Loucy (cell line): ENCODE measurements at regions not wholly inside any gene's neighbourhood (a gene's known extent, or its start where the extent isn't known, plus 50 kb on each side); places are given as distances from the start of the nearest gene placed in this dataset.

Source experiments
- H2AFZ ChIP-seq: fragments of 200-600 bp; sonication (generic); 2 replicates; pipeline ENCODE4 v1.6.0; 2016; ENCODE audit warnings: antibody characterized with exemption, mild to moderate bottlenecking, low read length, moderate library complexity
- H3F3A ChIP-seq: fragments of 200-600 bp; 2 replicates; pipeline ENCODE4 v1.6.0; 2016; ENCODE audit warnings: antibody characterized with exemption, low read depth, mild to moderate bottlenecking
- H3K27me3 ChIP-seq: fragments of 200-600 bp; sonication (generic); 2 replicates; pipeline ENCODE4 v1.6.1; 2014; ENCODE audit warnings: low read length, mild to moderate bottlenecking; ENCODE audit not compliant: insufficient read depth, poor library complexity, severe bottlenecking
- H3K36me3 ChIP-seq: fragments of 200-600 bp; sonication (generic); 2 replicates; pipeline ENCODE4 v1.6.1; 2016; ENCODE audit warnings: low read length; ENCODE audit not compliant: insufficient read depth
- H3K4me1 ChIP-seq: fragments of 200-600 bp; sonication (generic); 2 replicates; pipeline ENCODE4 v1.5.1; 2014; ENCODE audit warnings: low read length, mild to moderate bottlenecking; ENCODE audit not compliant: insufficient read depth, poor library complexity, severe bottlenecking
- H3K4me2 ChIP-seq: fragments of 200-600 bp; sonication (generic); 2 replicates; pipeline ENCODE4 v1.6.0; 2014; ENCODE audit warnings: antibody characterized with exemption, low read length, low read depth, mild to moderate bottlenecking; ENCODE audit not compliant: poor library complexity, severe bottlenecking
- H3K4me3 ChIP-seq: fragments of 200-600 bp; sonication (generic); 2 replicates; pipeline ENCODE4 v1.5.1; 2014; ENCODE audit warnings: low read length, mild to moderate bottlenecking, mixed read lengths; ENCODE audit not compliant: poor library complexity, severe bottlenecking
- H3K79me2 ChIP-seq: fragments of 200-600 bp; sonication (generic); 2 replicates; pipeline ENCODE4 v1.6.1; 2014; ENCODE audit warnings: low read length; ENCODE audit not compliant: insufficient read depth
- H3K9ac ChIP-seq: fragments of 200-600 bp; sonication (generic); 2 replicates; pipeline ENCODE4 v1.6.0; 2014; ENCODE audit warnings: mild to moderate bottlenecking, low read depth, low read length, moderate library complexity; ENCODE audit not compliant: poor library complexity, severe bottlenecking
- H3K9me2 ChIP-seq: fragments of 200-600 bp; sonication (generic); replicated peaks from 2 replicates; pipeline ENCODE4 v1.6.1; 2016; ENCODE audit warnings: low read depth, low read length, mixed read lengths
- H3K9me3 ChIP-seq: fragments of 200-600 bp; sonication (generic); 2 replicates; pipeline ENCODE4 v1.6.1; 2014; ENCODE audit warnings: mild to moderate bottlenecking, antibody characterized with exemption, low read length, low read depth; ENCODE audit not compliant: insufficient read depth
- H4K20me1 ChIP-seq: fragments of 200-600 bp; sonication (generic); 2 replicates; pipeline ENCODE4 v1.6.0; 2014; ENCODE audit warnings: antibody characterized with exemption, low read length, mild to moderate bottlenecking; ENCODE audit not compliant: insufficient read depth, poor library complexity, severe bottlenecking
- CTCF ChIP-seq: fragments of 200-600 bp; sonication (generic); conservative IDR thresholded peaks from 2 replicates; pipeline ENCODE4 v1.5.1; 2014; ENCODE audit warnings: mild to moderate bottlenecking, antibody characterized with exemption, low read length
- EZH2phosphoT487 ChIP-seq: fragments of 200-600 bp; IDR thresholded peaks from 2 replicates; pipeline ENCODE4 v1.6.1; 2018; ENCODE audit warnings: antibody characterized with exemption, mild to moderate bottlenecking, moderate library complexity, borderline replicate concordance

DNA sequence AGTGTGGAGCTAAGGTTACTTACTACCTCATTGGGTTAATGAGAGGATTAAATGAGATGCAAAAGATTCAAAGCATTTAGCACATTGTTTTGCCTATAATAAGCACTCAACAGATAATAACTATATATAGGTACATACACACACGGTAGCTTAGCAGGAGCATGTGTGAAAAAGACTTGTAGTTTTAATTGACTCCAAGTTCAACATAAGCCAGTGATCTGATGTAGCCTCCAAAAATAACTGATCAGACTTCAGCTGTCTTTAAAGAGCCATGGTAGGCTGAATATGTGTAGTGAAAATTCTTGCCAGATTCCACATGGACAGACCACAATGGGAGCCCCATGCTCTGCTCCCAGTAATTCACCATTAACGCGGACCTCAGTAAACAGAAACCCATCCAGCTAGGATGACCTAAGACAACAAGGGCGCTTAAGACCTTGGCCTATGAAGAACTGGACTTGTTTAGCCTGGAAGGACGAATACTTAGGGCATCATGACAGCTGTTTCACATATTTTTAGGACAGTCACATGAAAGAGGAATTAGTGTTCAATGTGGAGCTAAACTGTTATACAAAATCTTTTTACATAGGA, 115.1 kb upstream of the ZNF366 start:
- Histone ChIP-seq H3K79me2 (no peaks in the 10 kb centered on the region), H3K27me3 (no peaks in the 10 kb centered on the region), H3K9ac (no peak overlapping the region), H3F3A (no peaks in the 10 kb centered on the region), H3K36me3 (no peaks in the 10 kb centered on the region), H3K9me2 (no peaks in the 10 kb centered on the region), H3K9me3 (no peaks in the 10 kb centered on the region), H2AFZ (no peak overlapping the region), H3K4me2 (no peak overlapping the region), H4K20me1 (no peaks in the 10 kb centered on the region), H3K4me1 (no peaks in the 10 kb centered on the region), H3K4me3 (no peak overlapping the region)
- TF ChIP-seq EZH2phosphoT487 (no peak), CTCF (no peak)

DNA sequence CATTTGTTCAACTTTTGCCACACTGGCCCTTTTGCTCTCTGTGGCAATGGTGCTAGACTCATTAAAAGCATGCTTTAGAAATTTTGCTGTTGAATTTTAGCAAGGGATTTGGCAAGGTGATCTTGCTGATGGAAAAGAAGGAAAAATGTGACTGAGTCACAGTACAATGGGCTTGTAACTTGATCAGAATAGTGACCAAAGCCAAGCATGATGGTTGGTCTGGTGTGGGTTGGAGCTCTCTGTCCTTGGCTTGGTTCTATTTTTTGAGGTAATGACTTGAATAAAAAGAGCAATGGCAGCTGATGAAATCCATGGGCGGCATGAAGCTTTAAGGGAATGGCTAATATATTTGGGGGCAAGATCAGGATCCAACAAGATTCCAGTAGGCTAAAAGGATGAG, 114.4 kb upstream of the ZNF366 start:
- H3K79me2 ChIP-seq = no peaks in the 10 kb centered on the region
- H3K9ac ChIP-seq = no peak overlapping the region
- no peaks in the 10 kb centered on the region for H3K9me2 ChIP-seq
- no peaks in the 10 kb centered on the region for H3F3A ChIP-seq
- H3K36me3 ChIP-seq = no peaks in the 10 kb centered on the region
- no peak overlapping the region for H3K4me2 ChIP-seq
- no peaks in the 10 kb centered on the region for H3K9me3 ChIP-seq
- no peaks in the 10 kb centered on the region for H3K27me3 ChIP-seq
- H3K4me1 ChIP-seq = no peaks in the 10 kb centered on the region
- TF ChIP-seq EZH2phosphoT487 (no peak), CTCF (no peak)
- H2AFZ ChIP-seq = no peak overlapping the region
- H4K20me1 ChIP-seq = no peaks in the 10 kb centered on the region
- H3K4me3 ChIP-seq = no peak overlapping the region

- Histone ChIP-seq H3K27me3 (no peaks in the 10 kb centered on the region), H3K4me2 (no peak overlapping the region), H3K4me3 (no peak overlapping the region), H3K79me2 (no peaks in the 10 kb centered on the region), H3K36me3 (no peaks in the 10 kb centered on the region), H3K9ac (no peak overlapping the region), H4K20me1 (no peaks in the 10 kb centered on the region), H3F3A (no peaks in the 10 kb centered on the region), H3K9me2 (no peaks in the 10 kb centered on the region), H2AFZ (no peak overlapping the region), H3K4me1 (no peaks in the 10 kb centered on the region), H3K9me3 (no peaks in the 10 kb centered on the region)
- no peak for TF ChIP-seq CTCF
- no peak for TF ChIP-seq EZH2phosphoT487
These were observed 112.5 kb upstream of the ZNF366 start for GRCh38 chr5:72619677-72620076.
